HEK293 (cell line): ENCODE measurements at regions not wholly inside any gene's neighbourhood (a gene's known extent, or its start where the extent isn't known, plus 50 kb on each side); places are given as distances from the start of the nearest gene placed in this dataset.

ENCODE experiments used
- ZEB2 ChIP-seq: fragments of 450-650 bp; formaldehyde crosslinking; IDR thresholded peaks from 2 replicates; pipeline ENCODE4 v1.5.1; 2016; ENCODE audit warnings: missing biosample characterization, missing genetic modification characterization
- ZNF121 ChIP-seq: fragments of 450-650 bp; formaldehyde crosslinking; IDR thresholded peaks from 2 replicates; pipeline ENCODE4 v1.5.1; 2016; ENCODE audit warnings: missing biosample characterization, missing genetic modification characterization
- ZNF24 ChIP-seq: fragments of 450-650 bp; formaldehyde crosslinking; IDR thresholded peaks from 2 replicates; pipeline ENCODE4 v1.5.1; 2016; ENCODE audit warnings: missing biosample characterization, missing genetic modification characterization
- ZNF350 ChIP-seq: fragments of 450-650 bp; formaldehyde crosslinking; IDR thresholded peaks from 2 replicates; pipeline ENCODE4 v1.5.0; 2017; ENCODE audit warnings: missing biosample characterization, mild to moderate bottlenecking, missing genetic modification characterization
- ZNF48 ChIP-seq: fragments of 450-650 bp; formaldehyde crosslinking; IDR thresholded peaks from 2 replicates; pipeline ENCODE4 v1.5.1; 2016; ENCODE audit warnings: missing biosample characterization, missing genetic modification characterization
- ZNF585B ChIP-seq: fragments of 450-650 bp; formaldehyde crosslinking; IDR thresholded peaks from 2 replicates; pipeline ENCODE4 v1.5.1; 2016; ENCODE audit warnings: missing biosample characterization, missing genetic modification characterization
- TF ChIP-seq, protein P1 (sequence below): fragments of 450-650 bp; formaldehyde crosslinking; IDR thresholded peaks from 2 replicates; pipeline ENCODE4 v1.5.1; 2016; ENCODE audit warnings: missing biosample characterization, missing genetic modification characterization
- TF ChIP-seq, protein P2 (sequence below): fragments of 450-650 bp; formaldehyde crosslinking; IDR thresholded peaks from 2 replicates; pipeline ENCODE4 v1.5.1; 2016; ENCODE audit warnings: missing biosample characterization, missing genetic modification characterization

DNA sequence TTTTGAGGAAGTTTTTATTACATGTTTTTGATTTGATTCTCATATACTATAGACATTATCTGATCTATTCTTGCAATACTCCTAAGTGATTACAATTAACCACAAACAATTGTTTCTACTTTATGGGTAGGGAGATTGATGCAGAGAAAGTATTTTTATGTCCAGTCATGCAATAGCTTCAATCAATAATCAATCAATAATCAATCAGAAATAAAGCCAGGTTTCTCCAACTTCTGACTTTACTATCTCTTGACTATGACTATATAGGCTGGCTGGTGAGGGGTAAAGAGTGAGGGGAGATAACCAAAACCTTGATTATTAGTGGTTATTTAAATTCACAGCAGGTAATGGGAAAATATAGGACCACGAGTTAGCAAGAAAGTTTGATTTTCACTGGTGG is 85.9 kb downstream of the HPGD start:
- TF ChIP-seq ZNF48 (tag by site-specific recombination): no peak
- TF ChIP-seq ZNF24 (tag by site-specific recombination): no peak
- TF ChIP-seq, protein P1, sequence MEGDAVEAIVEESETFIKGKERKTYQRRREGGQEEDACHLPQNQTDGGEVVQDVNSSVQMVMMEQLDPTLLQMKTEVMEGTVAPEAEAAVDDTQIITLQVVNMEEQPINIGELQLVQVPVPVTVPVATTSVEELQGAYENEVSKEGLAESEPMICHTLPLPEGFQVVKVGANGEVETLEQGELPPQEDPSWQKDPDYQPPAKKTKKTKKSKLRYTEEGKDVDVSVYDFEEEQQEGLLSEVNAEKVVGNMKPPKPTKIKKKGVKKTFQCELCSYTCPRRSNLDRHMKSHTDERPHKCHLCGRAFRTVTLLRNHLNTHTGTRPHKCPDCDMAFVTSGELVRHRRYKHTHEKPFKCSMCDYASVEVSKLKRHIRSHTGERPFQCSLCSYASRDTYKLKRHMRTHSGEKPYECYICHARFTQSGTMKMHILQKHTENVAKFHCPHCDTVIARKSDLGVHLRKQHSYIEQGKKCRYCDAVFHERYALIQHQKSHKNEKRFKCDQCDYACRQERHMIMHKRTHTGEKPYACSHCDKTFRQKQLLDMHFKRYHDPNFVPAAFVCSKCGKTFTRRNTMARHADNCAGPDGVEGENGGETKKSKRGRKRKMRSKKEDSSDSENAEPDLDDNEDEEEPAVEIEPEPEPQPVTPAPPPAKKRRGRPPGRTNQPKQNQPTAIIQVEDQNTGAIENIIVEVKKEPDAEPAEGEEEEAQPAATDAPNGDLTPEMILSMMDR (tag by site-specific recombination): no peak
- no peak for TF ChIP-seq ZEB2 (tag by site-specific recombination)
- TF ChIP-seq ZNF121 (tag by site-specific recombination): no peak
- no peak for TF ChIP-seq ZNF350 (tag by site-specific recombination)
- TF ChIP-seq, protein P2, sequence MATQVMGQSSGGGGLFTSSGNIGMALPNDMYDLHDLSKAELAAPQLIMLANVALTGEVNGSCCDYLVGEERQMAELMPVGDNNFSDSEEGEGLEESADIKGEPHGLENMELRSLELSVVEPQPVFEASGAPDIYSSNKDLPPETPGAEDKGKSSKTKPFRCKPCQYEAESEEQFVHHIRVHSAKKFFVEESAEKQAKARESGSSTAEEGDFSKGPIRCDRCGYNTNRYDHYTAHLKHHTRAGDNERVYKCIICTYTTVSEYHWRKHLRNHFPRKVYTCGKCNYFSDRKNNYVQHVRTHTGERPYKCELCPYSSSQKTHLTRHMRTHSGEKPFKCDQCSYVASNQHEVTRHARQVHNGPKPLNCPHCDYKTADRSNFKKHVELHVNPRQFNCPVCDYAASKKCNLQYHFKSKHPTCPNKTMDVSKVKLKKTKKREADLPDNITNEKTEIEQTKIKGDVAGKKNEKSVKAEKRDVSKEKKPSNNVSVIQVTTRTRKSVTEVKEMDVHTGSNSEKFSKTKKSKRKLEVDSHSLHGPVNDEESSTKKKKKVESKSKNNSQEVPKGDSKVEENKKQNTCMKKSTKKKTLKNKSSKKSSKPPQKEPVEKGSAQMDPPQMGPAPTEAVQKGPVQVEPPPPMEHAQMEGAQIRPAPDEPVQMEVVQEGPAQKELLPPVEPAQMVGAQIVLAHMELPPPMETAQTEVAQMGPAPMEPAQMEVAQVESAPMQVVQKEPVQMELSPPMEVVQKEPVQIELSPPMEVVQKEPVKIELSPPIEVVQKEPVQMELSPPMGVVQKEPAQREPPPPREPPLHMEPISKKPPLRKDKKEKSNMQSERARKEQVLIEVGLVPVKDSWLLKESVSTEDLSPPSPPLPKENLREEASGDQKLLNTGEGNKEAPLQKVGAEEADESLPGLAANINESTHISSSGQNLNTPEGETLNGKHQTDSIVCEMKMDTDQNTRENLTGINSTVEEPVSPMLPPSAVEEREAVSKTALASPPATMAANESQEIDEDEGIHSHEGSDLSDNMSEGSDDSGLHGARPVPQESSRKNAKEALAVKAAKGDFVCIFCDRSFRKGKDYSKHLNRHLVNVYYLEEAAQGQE: no peak
- no peak for TF ChIP-seq ZNF585B (tag by site-specific recombination)
